HUES48 (cell line): ENCODE measurements at regions not wholly inside any gene's neighbourhood (a gene's known extent, or its start where the extent isn't known, plus 50 kb on each side); places are given as distances from the start of the nearest gene placed in this dataset.

ENCODE experiments used
- H3K27ac ChIP-seq: one replicate; pipeline ENCODE4 v1.7.0; 2013; ENCODE audit warnings: low read depth, low read length, inconsistent platforms
- H3K27me3 ChIP-seq: 2 replicates; pipeline ENCODE4 v1.6.1; 2013; ENCODE audit warnings: mild to moderate bottlenecking, low read length; ENCODE audit not compliant: control insufficient read depth, insufficient read depth
- H3K36me3 ChIP-seq: 2 replicates; pipeline ENCODE4 v1.6.1; 2013; ENCODE audit warnings: low read length; ENCODE audit not compliant: control insufficient read depth, insufficient read depth
- H3K4me1 ChIP-seq: 2 replicates; pipeline ENCODE4 v1.6.1; 2013; ENCODE audit warnings: mild to moderate bottlenecking, low read length; ENCODE audit not compliant: control insufficient read depth, insufficient read depth
- H3K4me3 ChIP-seq: 2 replicates; pipeline ENCODE4 v1.5.1; 2013; ENCODE audit warnings: mild to moderate bottlenecking, low read depth, low read length
- H3K9ac ChIP-seq: 2 replicates; pipeline ENCODE4 v1.6.1; 2013; ENCODE audit warnings: mild to moderate bottlenecking, low read depth, low read length, moderate library complexity
- H3K9me3 ChIP-seq: 2 replicates; pipeline ENCODE4 v1.6.1; 2013; ENCODE audit warnings: low read length; ENCODE audit not compliant: control insufficient read depth, insufficient read depth

GRCh38 chr1:10848109-10848684 lies 51.8 kb upstream of the CASZ1 start:
- no peaks in the 10 kb centered on the region for H3K36me3 ChIP-seq
- H3K27me3 ChIP-seq: no peaks in the 10 kb centered on the region

GRCh38 chr1:10850026-10850425 lies 53.6 kb upstream of the CASZ1 start:
- no peaks in the 10 kb centered on the region for H3K27me3 ChIP-seq
- no peaks in the 10 kb centered on the region for H3K9me3 ChIP-seq
- H3K9ac ChIP-seq: no peak overlapping the region
- no peak overlapping the region for H3K27ac ChIP-seq
- H3K4me3 ChIP-seq: no peak overlapping the region
- H3K4me1 ChIP-seq: no peaks in the 10 kb centered on the region
- H3K36me3 ChIP-seq: no peaks in the 10 kb centered on the region

More at GRCh38 chr1:10848109-10848684, 51.8 kb upstream of the CASZ1 start:
- Histone ChIP-seq H3K27ac (no peak overlapping the region), H3K4me1 (no peaks in the 10 kb centered on the region), H3K9ac (no peak overlapping the region), H3K4me3 (no peak overlapping the region), H3K9me3 (no peaks in the 10 kb centered on the region)

- Histone ChIP-seq H3K4me3 (no peak overlapping the region), H3K4me1 (no peaks in the 10 kb centered on the region), H3K27me3 (no peaks in the 10 kb centered on the region), H3K9ac (no peak overlapping the region), H3K27ac (no peak overlapping the region), H3K36me3 (no peaks in the 10 kb centered on the region), H3K9me3 (no peaks in the 10 kb centered on the region)
Observed at GRCh38 chr1:10851024-10852013, 54.9 kb upstream of the CASZ1 start.

GRCh38 chr1:10852018-10852417 lies 55.6 kb upstream of the CASZ1 start:
- H3K4me3 ChIP-seq: no peak overlapping the region
- H3K9ac ChIP-seq: no peak overlapping the region
- H3K27me3 ChIP-seq: no peaks in the 10 kb centered on the region
- no peaks in the 10 kb centered on the region for H3K36me3 ChIP-seq
- H3K9me3 ChIP-seq: no peaks in the 10 kb centered on the region
- H3K4me1 ChIP-seq: no peaks in the 10 kb centered on the region
- no peak overlapping the region for H3K27ac ChIP-seq

- Histone ChIP-seq H3K9ac (no peak overlapping the region), H3K36me3 (no peaks in the 10 kb centered on the region), H3K9me3 (no peaks in the 10 kb centered on the region), H3K27ac (no peak overlapping the region), H3K4me1 (no peaks in the 10 kb centered on the region), H3K27me3 (no peaks in the 10 kb centered on the region), H3K4me3 (no peak overlapping the region)
Observed at GRCh38 chr1:10852486-10852885, 56.0 kb upstream of the CASZ1 start.

GRCh38 chr1:10852998-10853520 lies 56.6 kb upstream of the CASZ1 start:
- H3K4me1 ChIP-seq: no peaks in the 10 kb centered on the region
- H3K36me3 ChIP-seq: no peaks in the 10 kb centered on the region
- H3K27me3 ChIP-seq: no peaks in the 10 kb centered on the region
- no peaks in the 10 kb centered on the region for H3K9me3 ChIP-seq
- H3K9ac ChIP-seq: no peak overlapping the region
- no peak overlapping the region for H3K4me3 ChIP-seq
- no peak overlapping the region for H3K27ac ChIP-seq

GRCh38 chr1:10853701-10854100 lies 57.3 kb upstream of the CASZ1 start:
- Histone ChIP-seq H3K9ac (no peak overlapping the region), H3K27me3 (no peaks in the 10 kb centered on the region), H3K4me3 (no peak overlapping the region)

GRCh38 chr1:10854856-10855459 lies 58.5 kb upstream of the CASZ1 start:
- Histone ChIP-seq H3K36me3 (no peaks in the 10 kb centered on the region), H3K27me3 (no peaks in the 10 kb centered on the region), H3K4me3 (no peak overlapping the region), H3K4me1 (peaks cover 4% of the 10 kb centered on the region), H3K27ac (no peak overlapping the region), H3K9me3 (no peaks in the 10 kb centered on the region), H3K9ac (no peak overlapping the region)

More at GRCh38 chr1:10853701-10854100, 57.3 kb upstream of the CASZ1 start:
- Histone ChIP-seq H3K27ac (no peak overlapping the region), H3K4me1 (no peaks in the 10 kb centered on the region), H3K36me3 (no peaks in the 10 kb centered on the region), H3K9me3 (no peaks in the 10 kb centered on the region)

GRCh38 chr1:10856176-10856683 lies 59.8 kb upstream of the CASZ1 start:
- Histone ChIP-seq H3K36me3 (no peaks in the 10 kb centered on the region), H3K4me3 (no peak overlapping the region), H3K27ac (no peak overlapping the region), H3K4me1 (peaks cover 10% of the 10 kb centered on the region), H3K9ac (no peak overlapping the region), H3K9me3 (no peaks in the 10 kb centered on the region), H3K27me3 (peaks cover 9% of the 10 kb centered on the region; the same call in 1 of the 2 replicates)

- Histone ChIP-seq H3K27ac (no peak overlapping the region), H3K9me3 (no peaks in the 10 kb centered on the region), H3K27me3 (peaks cover 10% of the 10 kb centered on the region; the same call in 1 of the 2 replicates), H3K4me1 (peaks cover 14% of the 10 kb centered on the region), H3K9ac (no peak overlapping the region), H3K4me3 (no peak overlapping the region), H3K36me3 (no peaks in the 10 kb centered on the region)
Observed at GRCh38 chr1:10856863-10857598, 60.6 kb upstream of the CASZ1 start.
